ENCODE measurements at regions not wholly inside any gene's neighbourhood (a gene's known extent, or its start where the extent isn't known, plus 50 kb on each side); places are given as distances from the start of the nearest gene placed in this dataset.

DNA sequence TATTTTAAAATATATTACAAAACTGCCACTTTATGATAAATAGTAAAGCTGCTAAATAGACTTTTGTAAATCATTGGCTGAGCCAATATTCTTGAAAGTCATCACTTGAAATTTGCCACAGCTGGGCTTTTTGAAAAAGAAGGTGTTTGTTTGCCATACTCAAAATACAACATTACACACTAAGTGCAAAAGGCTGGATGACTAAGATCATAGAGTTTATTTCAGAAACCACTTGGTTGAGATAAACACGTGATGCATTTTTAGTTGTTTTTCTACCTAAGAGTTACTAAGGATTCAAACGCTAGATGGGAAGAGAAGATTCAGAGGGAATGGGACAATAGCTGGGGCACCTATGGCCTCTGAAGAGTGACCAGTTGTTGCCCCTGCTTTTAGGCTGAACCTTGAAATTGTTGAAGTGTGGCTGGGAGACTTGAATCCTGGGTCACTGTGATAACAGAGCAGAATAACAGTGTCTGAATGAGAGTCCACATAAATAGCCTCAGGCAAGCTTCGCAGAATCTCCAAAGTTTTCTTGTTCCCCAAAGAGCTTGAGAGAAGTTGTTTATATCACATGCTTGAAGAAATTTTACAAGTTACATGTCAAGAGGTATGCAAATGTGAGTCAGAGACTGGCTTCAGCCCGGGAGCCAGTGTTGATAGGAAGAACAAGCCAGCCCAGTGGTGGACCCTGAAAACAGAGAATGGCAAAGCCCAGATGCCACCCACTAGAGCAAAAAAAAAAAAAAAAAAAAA lies 409.8 kb downstream of the GPD2 start:
- H3K4me1 ChIP-seq (ENCODE audit: control insufficient read depth in 2 of 2, insufficient read depth in 1 of 2, low read depth in 1 of 2, low read length in 2 of 2) = no peaks in the 10 kb centered on the region
- no peak for DNase-seq (ENCODE audit: low spot score)
- H3K9me3 ChIP-seq (replicated peaks in 1 of 2; ENCODE audit: control insufficient read depth in 2 of 2, insufficient read depth in 1 of 2, low read depth in 1 of 2, low read length in 2 of 2) = no peaks in the 10 kb centered on the region
- H4K8ac ChIP-seq (ENCODE audit: low read depth, low read length) = no peak overlapping the region
- no peak overlapping the region for H2AK5ac ChIP-seq (ENCODE audit: low read depth, low read length)
- no peak overlapping the region for H3K14ac ChIP-seq (ENCODE audit: low read length)
- no peak overlapping the region for H3K4ac ChIP-seq (ENCODE audit: low read length)
- no peak overlapping the region for H4K91ac ChIP-seq (ENCODE audit: low read depth, low read length, poor library complexity)
- no peaks in the 10 kb centered on the region for H3K79me1 ChIP-seq (ENCODE audit: low read depth, low read length)
- H3K27me3 ChIP-seq (ENCODE audit: control insufficient read depth in 3 of 3, insufficient read depth in 3 of 3, low read depth in 1 of 3, low read length in 3 of 3) = no peaks in the 10 kb centered on the region
- no CpG with 5 or more reads among the region's 4 CpGs for WGBS, 2 donors (ENCODE audit: extremely low coverage in 2 of 2, insufficient read length in 2 of 2, insufficient replicate concordance in 1 of 2)
- H3K36me3 ChIP-seq (replicated peaks in 1 of 2; ENCODE audit: control insufficient read depth in 2 of 2, insufficient read depth in 2 of 2, low read length in 2 of 2) = no peaks in the 10 kb centered on the region
- H3K4me3 ChIP-seq (ENCODE audit: low read length in 2 of 2) = no peak overlapping the region
- no peak overlapping the region for H3K23ac ChIP-seq (ENCODE audit: low read depth, low read length, poor library complexity)
- H2BK12ac ChIP-seq (ENCODE audit: low read length) = no peak overlapping the region
- no peak overlapping the region for H2BK120ac ChIP-seq (ENCODE audit: low read depth, low read length)
- H3K18ac ChIP-seq (ENCODE audit: low read length) = no peak overlapping the region
- H3K4me2 ChIP-seq (ENCODE audit: insufficient read depth, low read length, poor library complexity, severe bottlenecking) = no peak overlapping the region
- no peak overlapping the region for H2BK5ac ChIP-seq (ENCODE audit: low read length)
- no peak overlapping the region for H2BK15ac ChIP-seq (ENCODE audit: low read length)
- H2AFZ ChIP-seq (ENCODE audit: low read length) = no peak overlapping the region
- no peak overlapping the region for H3K9ac ChIP-seq (ENCODE audit: low read depth, low read length, poor library complexity)
- no peak overlapping the region for H3K27ac ChIP-seq (replicated peaks; ENCODE audit: low read length)

DNA sequence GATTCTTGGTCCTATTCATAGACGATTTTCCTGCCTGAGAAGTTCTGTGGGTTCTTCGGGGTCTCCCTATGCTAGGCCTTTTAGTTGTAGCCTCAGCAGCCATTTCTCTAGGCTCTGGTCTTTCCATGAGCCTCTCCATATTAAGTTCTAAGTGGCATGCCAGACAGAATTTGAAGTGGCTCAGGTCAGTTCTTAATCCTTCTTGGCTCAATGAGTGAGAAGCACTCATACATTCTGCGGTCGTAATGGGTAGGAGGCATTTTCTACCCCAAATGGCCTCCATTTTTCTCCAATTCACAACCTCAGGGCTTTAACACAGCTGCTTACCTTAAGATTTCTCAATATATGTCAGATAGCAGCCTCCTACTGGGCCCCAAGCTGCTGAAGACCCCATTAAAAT lies 405.3 kb upstream of the GALNT5 start:
- Histone ChIP-seq H3K27ac (replicated peaks; ENCODE audit: low read length) (no peak overlapping the region), H3K36me3 (replicated peaks in 1 of 2; ENCODE audit: control insufficient read depth in 2 of 2, insufficient read depth in 2 of 2, low read length in 2 of 2) (no peaks in the 10 kb centered on the region), H2BK12ac (ENCODE audit: low read length) (no peak overlapping the region), H3K4me3 (ENCODE audit: low read length in 2 of 2) (no peak overlapping the region), H3K9me3 (replicated peaks in 1 of 2; ENCODE audit: control insufficient read depth in 2 of 2, insufficient read depth in 1 of 2, low read depth in 1 of 2, low read length in 2 of 2) (no peaks in the 10 kb centered on the region), H4K8ac (ENCODE audit: low read depth, low read length) (no peak overlapping the region), H3K23ac (ENCODE audit: low read depth, low read length, poor library complexity) (no peak overlapping the region), H2BK120ac (ENCODE audit: low read depth, low read length) (no peak overlapping the region), H4K91ac (ENCODE audit: low read depth, low read length, poor library complexity) (no peak overlapping the region), H2BK15ac (ENCODE audit: low read length) (no peak overlapping the region), H3K79me1 (ENCODE audit: low read depth, low read length) (no peaks in the 10 kb centered on the region), H3K4ac (ENCODE audit: low read length) (no peak overlapping the region), H3K9ac (ENCODE audit: low read depth, low read length, poor library complexity) (no peak overlapping the region), H2AFZ (ENCODE audit: low read length) (no peak overlapping the region), H2AK5ac (ENCODE audit: low read depth, low read length) (no peak overlapping the region), H2BK5ac (ENCODE audit: low read length) (no peak overlapping the region), H3K18ac (ENCODE audit: low read length) (no peak overlapping the region), H3K4me1 (ENCODE audit: control insufficient read depth in 2 of 2, insufficient read depth in 1 of 2, low read depth in 1 of 2, low read length in 2 of 2) (no peaks in the 10 kb centered on the region), H3K4me2 (ENCODE audit: insufficient read depth, low read length, poor library complexity, severe bottlenecking) (no peak overlapping the region), H3K14ac (ENCODE audit: low read length) (no peak overlapping the region), H3K27me3 (ENCODE audit: control insufficient read depth in 3 of 3, insufficient read depth in 3 of 3, low read depth in 1 of 3, low read length in 3 of 3) (no peaks in the 10 kb centered on the region)
- no peak for DNase-seq (ENCODE audit: low spot score)
- WGBS, 2 donors (ENCODE audit: extremely low coverage in 2 of 2, insufficient read length in 2 of 2, insufficient replicate concordance in 1 of 2) = no CpG with 5 or more reads among the region's 4 CpGs

DNA sequence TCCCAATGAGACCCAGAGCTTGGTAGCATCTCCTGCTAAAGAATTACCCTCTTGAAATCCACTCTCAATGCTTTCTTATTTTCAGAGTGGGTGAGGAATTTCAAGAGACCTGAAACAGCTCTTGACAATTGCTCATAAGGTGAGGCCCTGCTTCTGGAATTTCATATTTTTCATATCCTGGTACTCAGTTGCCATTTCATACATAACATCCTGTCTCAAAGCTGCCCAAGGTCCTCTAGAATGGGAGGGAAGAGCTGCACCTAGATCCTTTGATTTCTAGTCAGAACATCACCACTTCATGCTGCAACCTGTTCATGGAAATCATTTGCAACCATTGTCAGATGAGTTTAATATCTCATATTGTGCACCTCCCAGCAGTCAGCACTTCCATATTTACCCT lies 404.8 kb upstream of the GALNT5 start:
- Histone ChIP-seq H3K79me1 (ENCODE audit: low read depth, low read length) (no peaks in the 10 kb centered on the region), H2BK5ac (ENCODE audit: low read length) (no peak overlapping the region), H2BK120ac (ENCODE audit: low read depth, low read length) (no peak overlapping the region), H3K27ac (replicated peaks; ENCODE audit: low read length) (no peak overlapping the region), H2AFZ (ENCODE audit: low read length) (no peak overlapping the region), H3K4me1 (ENCODE audit: control insufficient read depth in 2 of 2, insufficient read depth in 1 of 2, low read depth in 1 of 2, low read length in 2 of 2) (no peaks in the 10 kb centered on the region), H3K23ac (ENCODE audit: low read depth, low read length, poor library complexity) (no peak overlapping the region), H3K9ac (ENCODE audit: low read depth, low read length, poor library complexity) (no peak overlapping the region), H3K4me2 (ENCODE audit: insufficient read depth, low read length, poor library complexity, severe bottlenecking) (no peak overlapping the region), H3K4ac (ENCODE audit: low read length) (no peak overlapping the region), H3K18ac (ENCODE audit: low read length) (no peak overlapping the region), H4K8ac (ENCODE audit: low read depth, low read length) (no peak overlapping the region), H3K27me3 (ENCODE audit: control insufficient read depth in 3 of 3, insufficient read depth in 3 of 3, low read depth in 1 of 3, low read length in 3 of 3) (no peaks in the 10 kb centered on the region), H3K4me3 (ENCODE audit: low read length in 2 of 2) (no peak overlapping the region), H3K14ac (ENCODE audit: low read length) (no peak overlapping the region), H3K9me3 (replicated peaks in 1 of 2; ENCODE audit: control insufficient read depth in 2 of 2, insufficient read depth in 1 of 2, low read depth in 1 of 2, low read length in 2 of 2) (no peaks in the 10 kb centered on the region), H4K91ac (ENCODE audit: low read depth, low read length, poor library complexity) (no peak overlapping the region), H2BK12ac (ENCODE audit: low read length) (no peak overlapping the region), H2AK5ac (ENCODE audit: low read depth, low read length) (no peak overlapping the region), H2BK15ac (ENCODE audit: low read length) (no peak overlapping the region), H3K36me3 (replicated peaks in 1 of 2; ENCODE audit: control insufficient read depth in 2 of 2, insufficient read depth in 2 of 2, low read length in 2 of 2) (no peaks in the 10 kb centered on the region)
- DNase-seq (ENCODE audit: low spot score) = no peak

GRCh38 chr2:156864325-156864724 lies 393.2 kb upstream of the GALNT5 start:
- Histone ChIP-seq H3K9me3 (replicated peaks in 1 of 2; ENCODE audit: control insufficient read depth in 2 of 2, insufficient read depth in 1 of 2, low read depth in 1 of 2, low read length in 2 of 2) (no peaks in the 10 kb centered on the region), H3K4me2 (ENCODE audit: insufficient read depth, low read length, poor library complexity, severe bottlenecking) (no peak overlapping the region), H3K4me1 (ENCODE audit: control insufficient read depth in 2 of 2, insufficient read depth in 1 of 2, low read depth in 1 of 2, low read length in 2 of 2) (no peaks in the 10 kb centered on the region), H3K14ac (ENCODE audit: low read length) (no peak overlapping the region), H3K4ac (ENCODE audit: low read length) (no peak overlapping the region), H3K23ac (ENCODE audit: low read depth, low read length, poor library complexity) (no peak overlapping the region), H3K27ac (replicated peaks; ENCODE audit: low read length) (no peak overlapping the region), H2BK12ac (ENCODE audit: low read length) (no peak overlapping the region), H4K91ac (ENCODE audit: low read depth, low read length, poor library complexity) (no peak overlapping the region), H2AK5ac (ENCODE audit: low read depth, low read length) (no peak overlapping the region), H3K79me1 (ENCODE audit: low read depth, low read length) (no peaks in the 10 kb centered on the region), H2BK120ac (ENCODE audit: low read depth, low read length) (no peak overlapping the region), H2BK15ac (ENCODE audit: low read length) (no peak overlapping the region), H3K9ac (ENCODE audit: low read depth, low read length, poor library complexity) (no peak overlapping the region), H3K18ac (ENCODE audit: low read length) (no peak overlapping the region), H2AFZ (ENCODE audit: low read length) (no peak overlapping the region), H4K8ac (ENCODE audit: low read depth, low read length) (no peak overlapping the region), H3K4me3 (ENCODE audit: low read length in 2 of 2) (no peak overlapping the region), H3K36me3 (replicated peaks in 1 of 2; ENCODE audit: control insufficient read depth in 2 of 2, insufficient read depth in 2 of 2, low read length in 2 of 2) (no peaks in the 10 kb centered on the region), H2BK5ac (ENCODE audit: low read length) (no peak overlapping the region), H3K27me3 (ENCODE audit: control insufficient read depth in 3 of 3, insufficient read depth in 3 of 3, low read depth in 1 of 3, low read length in 3 of 3) (no peaks in the 10 kb centered on the region)
- DNase-seq (ENCODE audit: low spot score) = no peak
- no CpG with 5 or more reads among the region's 2 CpGs for WGBS, 2 donors (ENCODE audit: extremely low coverage in 2 of 2, insufficient read length in 2 of 2, insufficient replicate concordance in 1 of 2)
